ENCODE measurements at regions not wholly inside any gene's neighbourhood (a gene's known extent, or its start where the extent isn't known, plus 50 kb on each side); places are given as distances from the start of the nearest gene placed in this dataset.

DNA sequence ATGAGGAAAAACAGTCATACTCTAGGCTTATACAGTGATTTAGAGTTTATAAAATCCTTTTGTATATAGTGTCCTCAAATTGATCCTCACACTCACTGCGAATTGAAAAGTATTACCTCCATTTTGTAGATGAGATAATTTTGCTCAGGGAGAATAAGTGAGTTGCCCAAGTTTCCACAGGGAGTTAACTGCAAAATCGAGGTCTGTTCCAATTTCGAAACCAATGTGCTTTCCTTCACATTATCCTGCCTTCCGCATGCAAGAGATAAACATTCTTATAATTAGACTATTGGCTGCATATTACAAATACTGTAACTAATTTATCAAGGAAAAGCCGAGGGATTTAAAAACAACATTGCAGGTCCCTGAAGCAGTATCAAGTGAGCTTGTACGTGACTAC is 667.0 kb downstream of the SQOR start:
- TF ChIP-seq, protein P1, sequence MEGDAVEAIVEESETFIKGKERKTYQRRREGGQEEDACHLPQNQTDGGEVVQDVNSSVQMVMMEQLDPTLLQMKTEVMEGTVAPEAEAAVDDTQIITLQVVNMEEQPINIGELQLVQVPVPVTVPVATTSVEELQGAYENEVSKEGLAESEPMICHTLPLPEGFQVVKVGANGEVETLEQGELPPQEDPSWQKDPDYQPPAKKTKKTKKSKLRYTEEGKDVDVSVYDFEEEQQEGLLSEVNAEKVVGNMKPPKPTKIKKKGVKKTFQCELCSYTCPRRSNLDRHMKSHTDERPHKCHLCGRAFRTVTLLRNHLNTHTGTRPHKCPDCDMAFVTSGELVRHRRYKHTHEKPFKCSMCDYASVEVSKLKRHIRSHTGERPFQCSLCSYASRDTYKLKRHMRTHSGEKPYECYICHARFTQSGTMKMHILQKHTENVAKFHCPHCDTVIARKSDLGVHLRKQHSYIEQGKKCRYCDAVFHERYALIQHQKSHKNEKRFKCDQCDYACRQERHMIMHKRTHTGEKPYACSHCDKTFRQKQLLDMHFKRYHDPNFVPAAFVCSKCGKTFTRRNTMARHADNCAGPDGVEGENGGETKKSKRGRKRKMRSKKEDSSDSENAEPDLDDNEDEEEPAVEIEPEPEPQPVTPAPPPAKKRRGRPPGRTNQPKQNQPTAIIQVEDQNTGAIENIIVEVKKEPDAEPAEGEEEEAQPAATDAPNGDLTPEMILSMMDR (conservative IDR thresholded peaks at IDR 0.05; ENCODE audit: low read length) = no peak
- no peak for TF ChIP-seq EZH2phosphoT487 (IDR thresholded peaks at IDR 0.05; ENCODE audit: borderline replicate concordance, low read depth, low read length)

Measured in OCI-LY7 (cell line).